GM23338 (cell line): ENCODE measurements at regions not wholly inside any gene's neighbourhood (a gene's known extent, or its start where the extent isn't known, plus 50 kb on each side); places are given as distances from the start of the nearest gene placed in this dataset.

Experiments
- ATAC-seq: fragments of 200-7000 bp; cut with Tn5 transposase; 3 replicates; pipeline ENCODE4 v1.9.1; 2020
- DNase-seq: peaks from one replicate; pipeline ENCODE4 v3.0.0-alpha.2; 2015; ENCODE audit warnings: low spot score
- H2AFZ ChIP-seq: fragments of 200-600 bp; sonication (generic); 2 replicates; pipeline ENCODE4 v1.8.0; 2016; ENCODE audit warnings: antibody characterized with exemption, mild to moderate bottlenecking, moderate library complexity
- H3F3A ChIP-seq: fragments of 200-600 bp; sonication (generic); replicated peaks from 2 replicates; pipeline ENCODE4 v1.8.0; 2017; ENCODE audit warnings: antibody characterized with exemption, mixed run types, low read depth
- H3K27ac ChIP-seq: fragments of 200-600 bp; sonication (generic); 2 replicates; pipeline ENCODE4 v1.6.1; 2016; ENCODE audit warnings: low read depth
- H3K27me3 ChIP-seq: fragments of 200-600 bp; sonication (generic); 2 replicates; pipeline ENCODE4 v1.8.0; 2016; ENCODE audit warnings: mild to moderate bottlenecking, mixed run types, moderate library complexity; ENCODE audit not compliant: insufficient read depth
- H3K36me3 ChIP-seq: fragments of 200-600 bp; sonication (generic); 2 replicates; pipeline ENCODE4 v1.8.0; 2016; ENCODE audit warnings: mild to moderate bottlenecking; ENCODE audit not compliant: insufficient read depth
- H3K4me1 ChIP-seq: fragments of 200-600 bp; sonication (generic); 2 replicates; pipeline ENCODE4 v1.8.0; 2016; ENCODE audit warnings: mild to moderate bottlenecking, moderate library complexity; ENCODE audit not compliant: insufficient read depth
- H3K4me2 ChIP-seq: fragments of 200-600 bp; sonication (generic); 2 replicates; pipeline ENCODE4 v1.7.1; 2017; ENCODE audit warnings: mixed run types
- H3K4me3 ChIP-seq: fragments of 200-600 bp; sonication (generic); 2 replicates; pipeline ENCODE4 v1.6.1; 2016; ENCODE audit warnings: mixed run types
- H3K79me2 ChIP-seq: fragments of 200-600 bp; sonication (generic); replicated peaks from 2 replicates; pipeline ENCODE4 v1.8.0; 2017; ENCODE audit warnings: mild to moderate bottlenecking; ENCODE audit not compliant: insufficient read depth
- H3K9me2 ChIP-seq: fragments of 200-600 bp; sonication (generic); 2 replicates; pipeline ENCODE4 v1.8.0; 2017; ENCODE audit not compliant: insufficient read depth
- H4K20me1 ChIP-seq: fragments of 200-600 bp; sonication (generic); replicated peaks from 2 replicates; pipeline ENCODE4 v1.8.0; 2017; ENCODE audit warnings: mild to moderate bottlenecking; ENCODE audit not compliant: insufficient read depth
- H3K27ac Mint-ChIP-seq: 2 replicates; pipeline ENCODE4 v1.8.0; 2020; ENCODE audit warnings: inconsistent platforms, mild to moderate bottlenecking, moderate library complexity, mixed read lengths
- H3K27me3 Mint-ChIP-seq: 3 replicates; pipeline ENCODE4 v1.8.0; 2022; ENCODE audit warnings: low read depth, mild to moderate bottlenecking, moderate library complexity, mixed read lengths, inconsistent platforms; ENCODE audit not compliant: insufficient read depth, poor library complexity
- H3K36me3 Mint-ChIP-seq: 3 replicates; pipeline ENCODE4 v1.8.0; 2021; ENCODE audit warnings: low read depth, mild to moderate bottlenecking, inconsistent platforms, moderate library complexity, mixed read lengths
- H3K4me1 Mint-ChIP-seq: 3 replicates; pipeline ENCODE4 v1.8.0; 2020; ENCODE audit warnings: mild to moderate bottlenecking, inconsistent platforms, mixed read lengths
- H3K4me3 Mint-ChIP-seq: 3 replicates; pipeline ENCODE4 v1.8.0; 2021; ENCODE audit warnings: moderate library complexity, mild to moderate bottlenecking, inconsistent platforms, mixed read lengths
- H3K9me3 Mint-ChIP-seq: 3 replicates; pipeline ENCODE4 v1.8.0; 2020; ENCODE audit warnings: moderate library complexity, mild to moderate bottlenecking, inconsistent platforms, mixed read lengths
- NANOG ChIP-seq: IDR thresholded peaks from 2 replicates; pipeline ENCODE4 v1.6.1; 2016; ENCODE audit warnings: antibody characterized with exemption, borderline replicate concordance
- TF ChIP-seq, protein P1 (sequence below): fragments of 250-450 bp; sonication (Bioruptor Pico); IDR thresholded peaks from 2 replicates; pipeline ENCODE4 v1.5.0; 2020; ENCODE audit warnings: mild to moderate bottlenecking, moderate library complexity
- TF ChIP-seq, protein P2 (sequence below), 2 experiments: fragments of 200-600 bp in 1 of 2; sonication (generic) in 1 of 2; conservative IDR thresholded peaks; 2 replicates each; pipeline versions ENCODE4 v1.5.1 to v1.6.1; 2016 to 2017; ENCODE audit warnings: antibody characterized with exemption in 2 of 2, low read depth in 2 of 2, mild to moderate bottlenecking in 2 of 2, moderate library complexity in 1 of 2

DNA sequence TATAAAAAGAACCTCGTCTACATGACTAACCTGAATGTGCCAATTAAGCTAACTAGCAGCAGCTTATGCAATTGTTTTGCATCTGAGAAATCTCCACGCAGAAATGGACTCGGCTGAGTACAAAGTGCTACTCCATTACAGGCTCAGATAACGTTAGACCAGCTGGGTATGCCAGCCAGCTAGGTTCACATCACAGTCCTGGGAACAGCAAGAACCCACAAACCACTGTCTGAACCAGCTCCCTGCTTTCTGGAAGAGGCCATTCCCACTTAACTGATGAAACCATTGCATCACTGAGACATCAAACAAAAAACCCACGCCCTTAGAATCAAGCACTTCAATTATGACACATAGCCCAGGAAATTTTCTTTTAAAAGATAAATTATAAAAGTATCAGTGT lies 202.7 kb downstream of the CYRIA start (continued):
- TF ChIP-seq, protein P1, sequence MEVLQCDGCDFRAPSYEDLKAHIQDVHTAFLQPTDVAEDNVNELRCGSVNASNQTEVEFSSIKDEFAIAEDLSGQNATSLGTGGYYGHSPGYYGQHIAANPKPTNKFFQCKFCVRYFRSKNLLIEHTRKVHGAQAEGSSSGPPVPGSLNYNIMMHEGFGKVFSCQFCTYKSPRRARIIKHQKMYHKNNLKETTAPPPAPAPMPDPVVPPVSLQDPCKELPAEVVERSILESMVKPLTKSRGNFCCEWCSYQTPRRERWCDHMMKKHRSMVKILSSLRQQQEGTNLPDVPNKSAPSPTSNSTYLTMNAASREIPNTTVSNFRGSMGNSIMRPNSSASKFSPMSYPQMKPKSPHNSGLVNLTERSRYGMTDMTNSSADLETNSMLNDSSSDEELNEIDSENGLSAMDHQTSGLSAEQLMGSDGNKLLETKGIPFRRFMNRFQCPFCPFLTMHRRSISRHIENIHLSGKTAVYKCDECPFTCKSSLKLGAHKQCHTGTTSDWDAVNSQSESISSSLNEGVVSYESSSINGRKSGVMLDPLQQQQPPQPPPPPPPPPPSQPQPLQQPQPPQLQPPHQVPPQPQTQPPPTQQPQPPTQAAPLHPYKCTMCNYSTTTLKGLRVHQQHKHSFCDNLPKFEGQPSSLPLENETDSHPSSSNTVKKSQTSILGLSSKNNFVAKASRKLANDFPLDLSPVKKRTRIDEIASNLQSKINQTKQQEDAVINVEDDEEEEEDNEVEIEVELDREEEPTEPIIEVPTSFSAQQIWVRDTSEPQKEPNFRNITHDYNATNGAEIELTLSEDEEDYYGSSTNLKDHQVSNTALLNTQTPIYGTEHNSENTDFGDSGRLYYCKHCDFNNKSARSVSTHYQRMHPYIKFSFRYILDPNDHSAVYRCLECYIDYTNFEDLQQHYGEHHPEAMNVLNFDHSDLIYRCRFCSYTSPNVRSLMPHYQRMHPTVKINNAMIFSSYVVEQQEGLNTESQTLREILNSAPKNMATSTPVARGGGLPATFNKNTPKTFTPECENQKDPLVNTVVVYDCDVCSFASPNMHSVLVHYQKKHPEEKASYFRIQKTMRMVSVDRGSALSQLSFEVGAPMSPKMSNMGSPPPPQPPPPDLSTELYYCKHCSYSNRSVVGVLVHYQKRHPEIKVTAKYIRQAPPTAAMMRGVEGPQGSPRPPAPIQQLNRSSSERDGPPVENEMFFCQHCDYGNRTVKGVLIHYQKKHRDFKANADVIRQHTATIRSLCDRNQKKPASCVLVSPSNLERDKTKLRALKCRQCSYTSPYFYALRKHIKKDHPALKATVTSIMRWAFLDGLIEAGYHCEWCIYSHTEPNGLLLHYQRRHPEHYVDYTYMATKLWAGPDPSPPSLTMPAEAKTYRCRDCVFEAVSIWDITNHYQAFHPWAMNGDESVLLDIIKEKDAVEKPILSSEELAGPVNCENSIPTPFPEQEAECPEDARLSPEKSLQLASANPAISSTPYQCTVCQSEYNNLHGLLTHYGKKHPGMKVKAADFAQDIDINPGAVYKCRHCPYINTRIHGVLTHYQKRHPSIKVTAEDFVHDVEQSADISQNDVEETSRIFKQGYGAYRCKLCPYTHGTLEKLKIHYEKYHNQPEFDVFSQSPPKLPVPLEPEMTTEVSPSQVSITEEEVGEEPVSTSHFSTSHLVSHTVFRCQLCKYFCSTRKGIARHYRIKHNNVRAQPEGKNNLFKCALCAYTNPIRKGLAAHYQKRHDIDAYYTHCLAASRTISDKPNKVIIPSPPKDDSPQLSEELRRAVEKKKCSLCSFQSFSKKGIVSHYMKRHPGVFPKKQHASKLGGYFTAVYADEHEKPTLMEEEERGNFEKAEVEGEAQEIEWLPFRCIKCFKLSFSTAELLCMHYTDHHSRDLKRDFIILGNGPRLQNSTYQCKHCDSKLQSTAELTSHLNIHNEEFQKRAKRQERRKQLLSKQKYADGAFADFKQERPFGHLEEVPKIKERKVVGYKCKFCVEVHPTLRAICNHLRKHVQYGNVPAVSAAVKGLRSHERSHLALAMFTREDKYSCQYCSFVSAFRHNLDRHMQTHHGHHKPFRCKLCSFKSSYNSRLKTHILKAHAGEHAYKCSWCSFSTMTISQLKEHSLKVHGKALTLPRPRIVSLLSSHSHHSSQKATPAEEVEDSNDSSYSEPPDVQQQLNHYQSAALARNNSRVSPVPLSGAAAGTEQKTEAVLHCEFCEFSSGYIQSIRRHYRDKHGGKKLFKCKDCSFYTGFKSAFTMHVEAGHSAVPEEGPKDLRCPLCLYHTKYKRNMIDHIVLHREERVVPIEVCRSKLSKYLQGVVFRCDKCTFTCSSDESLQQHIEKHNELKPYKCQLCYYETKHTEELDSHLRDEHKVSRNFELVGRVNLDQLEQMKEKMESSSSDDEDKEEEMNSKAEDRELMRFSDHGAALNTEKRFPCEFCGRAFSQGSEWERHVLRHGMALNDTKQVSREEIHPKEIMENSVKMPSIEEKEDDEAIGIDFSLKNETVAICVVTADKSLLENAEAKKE (CRISPR knock-in tag), result no peak
- TF ChIP-seq, protein P2, sequence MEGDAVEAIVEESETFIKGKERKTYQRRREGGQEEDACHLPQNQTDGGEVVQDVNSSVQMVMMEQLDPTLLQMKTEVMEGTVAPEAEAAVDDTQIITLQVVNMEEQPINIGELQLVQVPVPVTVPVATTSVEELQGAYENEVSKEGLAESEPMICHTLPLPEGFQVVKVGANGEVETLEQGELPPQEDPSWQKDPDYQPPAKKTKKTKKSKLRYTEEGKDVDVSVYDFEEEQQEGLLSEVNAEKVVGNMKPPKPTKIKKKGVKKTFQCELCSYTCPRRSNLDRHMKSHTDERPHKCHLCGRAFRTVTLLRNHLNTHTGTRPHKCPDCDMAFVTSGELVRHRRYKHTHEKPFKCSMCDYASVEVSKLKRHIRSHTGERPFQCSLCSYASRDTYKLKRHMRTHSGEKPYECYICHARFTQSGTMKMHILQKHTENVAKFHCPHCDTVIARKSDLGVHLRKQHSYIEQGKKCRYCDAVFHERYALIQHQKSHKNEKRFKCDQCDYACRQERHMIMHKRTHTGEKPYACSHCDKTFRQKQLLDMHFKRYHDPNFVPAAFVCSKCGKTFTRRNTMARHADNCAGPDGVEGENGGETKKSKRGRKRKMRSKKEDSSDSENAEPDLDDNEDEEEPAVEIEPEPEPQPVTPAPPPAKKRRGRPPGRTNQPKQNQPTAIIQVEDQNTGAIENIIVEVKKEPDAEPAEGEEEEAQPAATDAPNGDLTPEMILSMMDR (conservative IDR thresholded peaks at IDR 0.05; ENCODE audit: low read depth in 2 of 2), result no peak

DNA sequence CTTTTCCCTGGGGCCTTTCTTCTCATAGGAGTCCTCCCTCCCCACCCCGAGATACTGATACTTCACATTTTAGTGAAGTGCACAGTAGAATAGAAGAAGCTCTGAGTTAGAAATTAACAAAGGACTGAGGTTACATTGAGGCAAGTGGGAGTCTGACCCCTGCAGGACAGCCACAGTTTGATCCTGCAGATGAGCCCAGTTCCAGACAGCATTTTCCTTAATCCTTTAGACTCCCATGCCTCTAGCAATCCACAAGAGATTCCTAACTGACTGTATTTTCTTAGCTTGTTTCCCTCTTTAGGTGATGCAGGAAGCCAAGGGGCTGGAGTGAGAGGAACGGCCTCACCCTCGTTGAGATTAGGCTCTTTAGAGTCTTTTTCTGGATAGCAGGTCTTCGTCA lies 204.0 kb downstream of the CYRIA start:
- Histone ChIP-seq H3K4me2 (no peak overlapping the region), H3K4me3 (no peak overlapping the region), H3K27me3 (no peaks in the 10 kb centered on the region), H3F3A (no peaks in the 10 kb centered on the region), H4K20me1 (no peaks in the 10 kb centered on the region), H3K27ac (no peak overlapping the region), H3K4me1 (peaks cover 6% of the 10 kb centered on the region; the same call in 1 of the 2 replicates), H3K79me2 (no peaks in the 10 kb centered on the region), H2AFZ (0 out of 2 replicates have a peak overlapping the region, but pooled peaks have one; percentile 38), H3K36me3 (no peaks in the 10 kb centered on the region), H3K9me2 (no peaks in the 10 kb centered on the region)
- Mint-ChIP-seq H3K4me1 (peaks cover 4% of the 10 kb centered on the region; the same call in 1 of the 3 replicates), H3K4me3 (no peak overlapping the region), H3K27me3 (peaks cover 1% of the 10 kb centered on the region), H3K27ac (no peak overlapping the region), H3K36me3 (no peaks in the 10 kb centered on the region), H3K9me3 (no peaks in the 10 kb centered on the region)
- DNase-seq (peak; percentile 27), ATAC-seq (peak; percentile 42; the same call in 1 of the 3 replicates)
- no peak for TF ChIP-seq NANOG
- TF ChIP-seq, protein P2 (conservative IDR thresholded peaks at IDR 0.05; ENCODE audit: low read depth in 2 of 2), result peak; percentile 30 to 54; a peak in 3 of 4 replicates
